OCI-LY3 (cell line): ENCODE measurements at regions not wholly inside any gene's neighbourhood (a gene's known extent, or its start where the extent isn't known, plus 50 kb on each side); places are given as distances from the start of the nearest gene placed in this dataset.

Experiments
- CTCF ChIP-seq: fragments of 200-600, 300-600 bp; sonication (generic); IDR thresholded peaks from 2 replicates; pipeline ENCODE4 v1.5.1; 2014; ENCODE audit warnings: antibody characterized with exemption, low read length, low read depth
- EZH2phosphoT487 ChIP-seq: fragments of 200-600 bp; shearing (Covaris generic); IDR thresholded peaks from 2 replicates; pipeline ENCODE4 v1.6.1; 2018; ENCODE audit warnings: antibody characterized with exemption, mixed run types, low read depth

GRCh38 chr1:79875187-79875586 lies 868.7 kb upstream of the ADGRL4 start:
- TF ChIP-seq CTCF (no peak), EZH2phosphoT487 (no peak)
